ENCODE measurements at regions not wholly inside any gene's neighbourhood (a gene's known extent, or its start where the extent isn't known, plus 50 kb on each side); places are given as distances from the start of the nearest gene placed in this dataset.

DNA sequence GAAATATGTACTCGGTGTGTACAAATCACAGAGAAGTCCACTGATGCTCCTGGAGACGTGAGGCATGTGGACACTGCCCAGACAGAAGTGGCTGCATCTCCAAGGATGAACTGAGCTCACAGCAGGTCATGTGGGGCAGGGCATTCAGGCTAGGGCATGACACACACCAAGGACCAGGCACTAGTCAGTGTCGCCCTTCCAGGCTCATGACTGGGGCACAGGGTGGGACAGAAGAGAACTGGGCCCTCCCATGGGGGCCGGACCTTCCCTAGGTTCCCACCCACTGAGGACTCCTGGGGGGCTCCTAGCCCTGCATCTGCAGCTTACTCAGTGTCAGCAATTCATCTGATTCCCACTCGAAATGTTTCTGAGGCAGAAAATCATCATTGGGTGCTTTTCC lies 256.8 kb upstream of the IRX4 start:
- DNase-seq (ENCODE audit: low spot score in 2 of 2, unreplicated experiment in 2 of 2), result no peak
- TF ChIP-seq, protein P1, sequence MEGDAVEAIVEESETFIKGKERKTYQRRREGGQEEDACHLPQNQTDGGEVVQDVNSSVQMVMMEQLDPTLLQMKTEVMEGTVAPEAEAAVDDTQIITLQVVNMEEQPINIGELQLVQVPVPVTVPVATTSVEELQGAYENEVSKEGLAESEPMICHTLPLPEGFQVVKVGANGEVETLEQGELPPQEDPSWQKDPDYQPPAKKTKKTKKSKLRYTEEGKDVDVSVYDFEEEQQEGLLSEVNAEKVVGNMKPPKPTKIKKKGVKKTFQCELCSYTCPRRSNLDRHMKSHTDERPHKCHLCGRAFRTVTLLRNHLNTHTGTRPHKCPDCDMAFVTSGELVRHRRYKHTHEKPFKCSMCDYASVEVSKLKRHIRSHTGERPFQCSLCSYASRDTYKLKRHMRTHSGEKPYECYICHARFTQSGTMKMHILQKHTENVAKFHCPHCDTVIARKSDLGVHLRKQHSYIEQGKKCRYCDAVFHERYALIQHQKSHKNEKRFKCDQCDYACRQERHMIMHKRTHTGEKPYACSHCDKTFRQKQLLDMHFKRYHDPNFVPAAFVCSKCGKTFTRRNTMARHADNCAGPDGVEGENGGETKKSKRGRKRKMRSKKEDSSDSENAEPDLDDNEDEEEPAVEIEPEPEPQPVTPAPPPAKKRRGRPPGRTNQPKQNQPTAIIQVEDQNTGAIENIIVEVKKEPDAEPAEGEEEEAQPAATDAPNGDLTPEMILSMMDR (IDR thresholded peaks at IDR 0.05; ENCODE audit: unreplicated experiment), result no peak
- Mint-ChIP-seq H3K27me3 (ENCODE audit: low read depth) (peaks cover 38% of the 10 kb centered on the region), H3K36me3 (no peaks in the 10 kb centered on the region), H3K9me3 (no peaks in the 10 kb centered on the region), H3K4me3 (no peak overlapping the region), H3K27ac (no peak overlapping the region), H3K4me1 (no peaks in the 10 kb centered on the region)

DNA sequence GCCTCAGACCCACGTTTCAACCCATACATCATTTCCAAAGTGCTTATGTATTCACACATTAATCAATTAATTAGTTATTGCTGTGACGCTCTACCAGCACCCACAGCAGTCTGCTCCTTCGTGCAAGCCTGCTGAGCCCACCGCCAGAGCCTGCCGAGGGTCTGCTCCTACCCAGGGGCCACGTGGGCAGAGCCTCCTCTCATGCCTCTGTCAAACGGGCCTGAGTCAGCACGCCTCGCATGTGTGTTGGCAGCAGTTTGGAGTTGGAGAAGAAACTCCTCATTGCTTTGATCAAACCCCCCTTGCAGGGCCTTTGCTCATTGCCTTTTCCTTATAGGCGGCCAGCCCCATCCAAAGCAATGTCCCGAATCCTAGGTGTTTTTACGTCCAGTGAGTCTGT lies 256.2 kb upstream of the IRX4 start:
- no peaks in the 10 kb centered on the region for H3K4me1 Mint-ChIP-seq
- H3K9me3 Mint-ChIP-seq, result no peaks in the 10 kb centered on the region
- no peak overlapping the region for H3K4me3 Mint-ChIP-seq
- TF ChIP-seq, protein P1 (IDR thresholded peaks at IDR 0.05; ENCODE audit: unreplicated experiment), result no peak
- no peak overlapping the region for H3K27ac Mint-ChIP-seq
- H3K27me3 Mint-ChIP-seq (ENCODE audit: low read depth), result peaks cover 38% of the 10 kb centered on the region
- no peak for DNase-seq (ENCODE audit: low spot score in 2 of 2, unreplicated experiment in 2 of 2)
- no peaks in the 10 kb centered on the region for H3K36me3 Mint-ChIP-seq

DNA sequence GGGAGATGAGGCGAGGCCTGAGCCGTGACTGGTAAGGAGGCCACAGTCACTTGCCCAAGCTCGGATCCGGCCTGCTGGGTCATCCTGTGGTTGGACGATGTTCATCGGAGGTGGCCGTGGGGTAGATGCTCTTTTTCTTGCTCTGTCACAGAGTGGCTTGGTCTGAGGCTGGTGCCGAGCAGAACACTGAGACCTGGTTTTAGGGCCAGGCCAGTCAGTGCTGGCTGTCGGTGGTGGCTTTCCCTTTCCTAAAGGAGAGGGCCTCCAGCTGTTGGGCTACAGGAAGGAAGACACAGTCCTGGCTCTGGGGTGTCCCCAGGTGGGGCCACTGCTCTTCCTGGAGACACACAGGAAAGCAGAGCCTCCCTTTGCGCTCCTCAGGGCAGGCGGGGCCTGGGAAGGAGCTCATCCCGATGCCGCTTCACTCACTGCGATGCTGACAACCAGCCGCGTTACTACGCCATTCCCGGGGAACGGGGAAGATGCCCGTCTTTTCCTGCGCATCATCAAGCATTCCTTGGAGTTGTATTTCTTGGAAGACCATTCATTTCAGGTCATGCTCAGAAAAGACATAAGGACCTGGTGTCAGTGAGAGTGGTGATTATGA lies 254.8 kb upstream of the IRX4 start:
- no peak overlapping the region for H3K27ac Mint-ChIP-seq
- no peak for DNase-seq (ENCODE audit: low spot score in 2 of 2, unreplicated experiment in 2 of 2)
- no peak overlapping the region for H3K4me3 Mint-ChIP-seq
- no peaks in the 10 kb centered on the region for H3K9me3 Mint-ChIP-seq
- H3K36me3 Mint-ChIP-seq, result no peaks in the 10 kb centered on the region
- H3K4me1 Mint-ChIP-seq, result no peaks in the 10 kb centered on the region
- TF ChIP-seq, protein P1 (IDR thresholded peaks at IDR 0.05; ENCODE audit: unreplicated experiment), result no peak
- peaks cover 35% of the 10 kb centered on the region for H3K27me3 Mint-ChIP-seq (ENCODE audit: low read depth)

DNA sequence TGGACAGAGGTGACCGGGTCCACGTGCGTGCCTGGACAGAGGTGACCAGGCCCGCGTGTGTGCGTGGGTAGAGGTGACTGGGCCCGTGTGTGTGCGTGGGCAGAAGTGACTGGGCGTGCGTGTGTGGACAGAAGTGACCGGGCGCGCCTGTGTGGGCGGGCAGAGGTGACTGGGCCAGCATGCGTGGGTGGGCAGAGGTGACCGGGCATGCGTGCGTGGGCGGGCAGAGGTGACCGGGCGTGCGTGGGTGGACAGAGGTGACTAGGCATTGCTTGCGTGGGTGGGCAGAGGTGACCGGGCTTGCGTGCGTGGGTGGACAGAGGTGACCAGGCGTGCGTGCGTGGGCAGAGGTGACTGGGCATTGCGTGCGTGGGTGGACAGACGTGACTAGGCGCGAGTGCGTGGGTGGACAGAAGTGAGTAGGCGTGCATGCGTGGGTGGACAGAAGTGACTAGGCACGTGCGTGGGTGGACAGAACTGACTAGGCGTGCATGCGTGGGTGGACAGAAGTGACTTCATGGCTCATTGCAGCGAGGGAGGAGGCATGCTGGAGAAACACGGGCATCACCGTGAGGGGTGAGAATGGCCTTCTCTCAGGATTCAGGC lies 254.1 kb upstream of the IRX4 start:
- H3K4me1 Mint-ChIP-seq, result no peaks in the 10 kb centered on the region
- no peak for DNase-seq (ENCODE audit: low spot score in 2 of 2, unreplicated experiment in 2 of 2)
- no peak overlapping the region for H3K4me3 Mint-ChIP-seq
- H3K27me3 Mint-ChIP-seq (ENCODE audit: low read depth), result peaks cover 31% of the 10 kb centered on the region
- TF ChIP-seq, protein P1 (IDR thresholded peaks at IDR 0.05; ENCODE audit: unreplicated experiment), result no peak
- no peaks in the 10 kb centered on the region for H3K36me3 Mint-ChIP-seq
- H3K9me3 Mint-ChIP-seq, result no peaks in the 10 kb centered on the region
- no peak overlapping the region for H3K27ac Mint-ChIP-seq

DNA sequence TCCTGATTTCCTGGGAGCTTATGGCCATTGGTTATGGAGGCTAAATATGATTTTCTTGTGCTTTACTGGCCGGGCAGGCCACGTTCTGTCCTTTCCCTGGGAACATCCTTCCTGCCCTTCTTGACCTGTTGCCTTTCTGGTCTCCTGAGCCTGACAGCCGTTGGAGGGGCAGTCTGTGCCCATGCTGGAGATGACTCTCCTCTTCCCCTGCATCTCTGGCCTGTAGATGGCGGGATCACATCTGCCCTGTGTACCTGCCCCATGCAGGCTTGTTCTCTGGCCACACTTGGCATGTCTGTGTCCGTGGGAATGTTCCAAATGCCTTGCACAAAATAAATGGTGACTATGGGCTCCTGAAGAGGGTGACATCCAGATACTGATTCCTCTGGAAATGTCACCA lies 253.1 kb upstream of the IRX4 start:
- no peak for DNase-seq (ENCODE audit: low spot score in 2 of 2, unreplicated experiment in 2 of 2)
- Mint-ChIP-seq H3K4me3 (no peak overlapping the region), H3K27me3 (ENCODE audit: low read depth) (peaks cover 26% of the 10 kb centered on the region), H3K4me1 (no peaks in the 10 kb centered on the region), H3K36me3 (no peaks in the 10 kb centered on the region), H3K27ac (no peak overlapping the region), H3K9me3 (no peaks in the 10 kb centered on the region)
- TF ChIP-seq, protein P1 (IDR thresholded peaks at IDR 0.05; ENCODE audit: unreplicated experiment), result no peak
